ENCODE measurements at regions not wholly inside any gene's neighbourhood (a gene's known extent, or its start where the extent isn't known, plus 50 kb on each side); places are given as distances from the start of the nearest gene placed in this dataset.

GRCh38 chr12:94041850-94042249 is 106.5 kb upstream of the PLXNC1 start:
- H3K4me3 Mint-ChIP-seq (ENCODE audit: low read depth): no peak overlapping the region

GRCh38 chr12:94042321-94042720 is 106.1 kb upstream of the PLXNC1 start:
- intact Hi-C loops (cut with micrococcal nuclease): no loop called here
- DNase-seq (ENCODE audit: low spot score): no peak
- Mint-ChIP-seq H3K27me3 (ENCODE audit: low read depth) (peaks cover 1% of the 10 kb centered on the region), H3K9me3 (peaks cover 14% of the 10 kb centered on the region), H3K4me3 (ENCODE audit: low read depth) (no peak overlapping the region), H3K27ac (no peak overlapping the region), H3K36me3 (ENCODE audit: low read depth) (no peaks in the 10 kb centered on the region), H3K4me1 (ENCODE audit: low read depth) (no peaks in the 10 kb centered on the region)

More at GRCh38 chr12:94041850-94042249, 106.5 kb upstream of the PLXNC1 start:
- H3K27me3 Mint-ChIP-seq (ENCODE audit: low read depth): no peaks in the 10 kb centered on the region
- no peaks in the 10 kb centered on the region for H3K4me1 Mint-ChIP-seq (ENCODE audit: low read depth)
- H3K27ac Mint-ChIP-seq: no peak overlapping the region
- DNase-seq (ENCODE audit: low spot score): no peak
- peaks cover 14% of the 10 kb centered on the region for H3K9me3 Mint-ChIP-seq
- H3K36me3 Mint-ChIP-seq (ENCODE audit: low read depth): no peaks in the 10 kb centered on the region
- intact Hi-C loops (cut with micrococcal nuclease): no loop called here

- H3K27me3 Mint-ChIP-seq (ENCODE audit: low read depth): peaks cover 8% of the 10 kb centered on the region
- DNase-seq (ENCODE audit: low spot score): no peak
- H3K4me3 Mint-ChIP-seq (ENCODE audit: low read depth): no peak overlapping the region
- peaks cover 4% of the 10 kb centered on the region for H3K9me3 Mint-ChIP-seq
- intact Hi-C loops (cut with micrococcal nuclease): no loop called here
- no peak overlapping the region for H3K27ac Mint-ChIP-seq
- H3K4me1 Mint-ChIP-seq (ENCODE audit: low read depth): peaks cover 3% of the 10 kb centered on the region
- H3K36me3 Mint-ChIP-seq (ENCODE audit: low read depth): no peaks in the 10 kb centered on the region
Measured at GRCh38 chr12:94046626-94047410, 101.6 kb upstream of the PLXNC1 start.

GRCh38 chr12:94047781-94048567 is 100.4 kb upstream of the PLXNC1 start:
- no peak overlapping the region for H3K4me3 Mint-ChIP-seq (ENCODE audit: low read depth)
- intact Hi-C loops (cut with micrococcal nuclease): no loop called here
- no peak for DNase-seq (ENCODE audit: low spot score)
- no peaks in the 10 kb centered on the region for H3K36me3 Mint-ChIP-seq (ENCODE audit: low read depth)
- H3K4me1 Mint-ChIP-seq (ENCODE audit: low read depth): peaks cover 3% of the 10 kb centered on the region
- H3K27ac Mint-ChIP-seq: no peak overlapping the region
- H3K9me3 Mint-ChIP-seq: peaks cover 4% of the 10 kb centered on the region
- H3K27me3 Mint-ChIP-seq (ENCODE audit: low read depth): peaks cover 8% of the 10 kb centered on the region

GRCh38 chr12:94048757-94049156 is 99.6 kb upstream of the PLXNC1 start:
- no peak overlapping the region for H3K27ac Mint-ChIP-seq
- no peak overlapping the region for H3K4me3 Mint-ChIP-seq (ENCODE audit: low read depth)
- peaks cover 3% of the 10 kb centered on the region for H3K4me1 Mint-ChIP-seq (ENCODE audit: low read depth)
- no peak for DNase-seq (ENCODE audit: low spot score)
- H3K9me3 Mint-ChIP-seq: peaks cover 4% of the 10 kb centered on the region
- H3K36me3 Mint-ChIP-seq (ENCODE audit: low read depth): no peaks in the 10 kb centered on the region
- intact Hi-C loops (cut with micrococcal nuclease): no loop called here
- peaks cover 8% of the 10 kb centered on the region for H3K27me3 Mint-ChIP-seq (ENCODE audit: low read depth)

GRCh38 chr12:94049718-94050117 is 98.7 kb upstream of the PLXNC1 start:
- Mint-ChIP-seq H3K27me3 (ENCODE audit: low read depth) (peaks cover 8% of the 10 kb centered on the region), H3K4me1 (ENCODE audit: low read depth) (peaks cover 3% of the 10 kb centered on the region), H3K4me3 (ENCODE audit: low read depth) (no peak overlapping the region), H3K9me3 (peaks cover 4% of the 10 kb centered on the region), H3K27ac (no peak overlapping the region), H3K36me3 (ENCODE audit: low read depth) (no peaks in the 10 kb centered on the region)
- intact Hi-C loops (cut with micrococcal nuclease): no loop called here
- no peak for DNase-seq (ENCODE audit: low spot score)

GRCh38 chr12:94053676-94054075 is 94.7 kb upstream of the PLXNC1 start:
- no peaks in the 10 kb centered on the region for H3K4me1 Mint-ChIP-seq (ENCODE audit: low read depth)
- H3K27ac Mint-ChIP-seq: no peak overlapping the region
- peaks cover 7% of the 10 kb centered on the region for H3K9me3 Mint-ChIP-seq
- peaks cover 7% of the 10 kb centered on the region for H3K27me3 Mint-ChIP-seq (ENCODE audit: low read depth)
- intact Hi-C loops (cut with micrococcal nuclease): no loop called here
- no peak for DNase-seq (ENCODE audit: low spot score)
- no peaks in the 10 kb centered on the region for H3K36me3 Mint-ChIP-seq (ENCODE audit: low read depth)
- no peak overlapping the region for H3K4me3 Mint-ChIP-seq (ENCODE audit: low read depth)

GRCh38 chr12:94055528-94055927 is 92.8 kb upstream of the PLXNC1 start:
- Mint-ChIP-seq H3K4me3 (ENCODE audit: low read depth) (no peak overlapping the region), H3K27me3 (ENCODE audit: low read depth) (peaks cover 7% of the 10 kb centered on the region), H3K36me3 (ENCODE audit: low read depth) (no peaks in the 10 kb centered on the region), H3K9me3 (peaks cover 7% of the 10 kb centered on the region), H3K27ac (no peak overlapping the region), H3K4me1 (ENCODE audit: low read depth) (no peaks in the 10 kb centered on the region)
- intact Hi-C loops (cut with micrococcal nuclease): no loop called here
- no peak for DNase-seq (ENCODE audit: low spot score)

GRCh38 chr12:94056419-94057158 is 91.8 kb upstream of the PLXNC1 start:
- intact Hi-C loops (cut with micrococcal nuclease): no loop called here
- H3K9me3 Mint-ChIP-seq: peaks cover 3% of the 10 kb centered on the region
- no peaks in the 10 kb centered on the region for H3K4me1 Mint-ChIP-seq (ENCODE audit: low read depth)
- H3K4me3 Mint-ChIP-seq (ENCODE audit: low read depth): no peak overlapping the region
- peaks cover 3% of the 10 kb centered on the region for H3K27me3 Mint-ChIP-seq (ENCODE audit: low read depth)
- DNase-seq (ENCODE audit: low spot score): no peak
- no peaks in the 10 kb centered on the region for H3K36me3 Mint-ChIP-seq (ENCODE audit: low read depth)
- no peak overlapping the region for H3K27ac Mint-ChIP-seq

- Mint-ChIP-seq H3K4me1 (ENCODE audit: low read depth) (no peaks in the 10 kb centered on the region), H3K9me3 (peaks cover 3% of the 10 kb centered on the region), H3K27me3 (ENCODE audit: low read depth) (peaks cover 2% of the 10 kb centered on the region), H3K4me3 (ENCODE audit: low read depth) (no peak overlapping the region), H3K36me3 (ENCODE audit: low read depth) (no peaks in the 10 kb centered on the region), H3K27ac (no peak overlapping the region)
- intact Hi-C loops (cut with micrococcal nuclease): no loop called here
- DNase-seq (ENCODE audit: low spot score): no peak
Measured at GRCh38 chr12:94057262-94058151, 90.9 kb upstream of the PLXNC1 start.

- intact Hi-C loops (cut with micrococcal nuclease): no loop called here
- Mint-ChIP-seq H3K27ac (no peak overlapping the region), H3K9me3 (peaks cover 3% of the 10 kb centered on the region), H3K4me1 (ENCODE audit: low read depth) (no peaks in the 10 kb centered on the region), H3K36me3 (ENCODE audit: low read depth) (no peaks in the 10 kb centered on the region), H3K4me3 (ENCODE audit: low read depth) (no peak overlapping the region), H3K27me3 (ENCODE audit: low read depth) (peaks cover 2% of the 10 kb centered on the region)
- no peak for DNase-seq (ENCODE audit: low spot score)
Measured at GRCh38 chr12:94059394-94060368, 88.7 kb upstream of the PLXNC1 start.
